ENCODE measurements at regions not wholly inside any gene's neighbourhood (a gene's known extent, or its start where the extent isn't known, plus 50 kb on each side); places are given as distances from the start of the nearest gene placed in this dataset.

DNA sequence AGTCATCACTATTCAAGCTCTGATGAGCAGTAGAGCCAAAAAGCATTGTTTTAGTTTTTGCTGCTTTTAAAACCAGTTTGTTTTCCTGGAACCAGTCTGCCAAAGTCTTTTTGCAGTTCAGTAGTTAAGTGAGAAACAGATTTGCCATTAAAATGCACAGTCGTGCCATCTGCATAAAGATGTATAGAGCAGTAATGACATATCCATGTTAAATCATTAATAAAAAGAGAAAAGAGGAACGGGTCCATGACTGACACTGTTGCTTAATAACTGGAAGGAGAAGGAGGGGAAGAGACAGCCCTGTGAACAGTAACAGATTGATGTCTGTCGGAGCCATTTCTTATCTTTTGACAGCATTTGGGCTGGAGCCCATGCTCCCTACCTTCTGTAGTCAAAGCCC is 704.6 kb downstream of the SATB2 start:
- no peak for TF ChIP-seq POLR2A (IDR thresholded peaks at IDR 0.05; ENCODE audit: low read length)
- TF ChIP-seq GATA1 (IDR thresholded peaks at IDR 0.05; ENCODE audit: low read depth, low read length) = no peak
